22Rv1 (cell line): ENCODE measurements at regions not wholly inside any gene's neighbourhood (a gene's known extent, or its start where the extent isn't known, plus 50 kb on each side); places are given as distances from the start of the nearest gene placed in this dataset.

Experiments
- H3K27ac ChIP-seq: fragments of 450-650 bp; 2 replicates; pipeline ENCODE4 v1.5.1; 2017
- ZFX ChIP-seq: fragments of 450-650 bp; IDR thresholded peaks from 2 replicates; pipeline ENCODE4 v1.6.1; 2017; ENCODE audit warnings: antibody characterized with exemption, borderline replicate concordance
- TF ChIP-seq, protein P1 (sequence below): fragments of 450-650 bp; IDR thresholded peaks from 2 replicates; pipeline ENCODE4 v1.5.1; 2017; ENCODE audit warnings: mild to moderate bottlenecking

DNA sequence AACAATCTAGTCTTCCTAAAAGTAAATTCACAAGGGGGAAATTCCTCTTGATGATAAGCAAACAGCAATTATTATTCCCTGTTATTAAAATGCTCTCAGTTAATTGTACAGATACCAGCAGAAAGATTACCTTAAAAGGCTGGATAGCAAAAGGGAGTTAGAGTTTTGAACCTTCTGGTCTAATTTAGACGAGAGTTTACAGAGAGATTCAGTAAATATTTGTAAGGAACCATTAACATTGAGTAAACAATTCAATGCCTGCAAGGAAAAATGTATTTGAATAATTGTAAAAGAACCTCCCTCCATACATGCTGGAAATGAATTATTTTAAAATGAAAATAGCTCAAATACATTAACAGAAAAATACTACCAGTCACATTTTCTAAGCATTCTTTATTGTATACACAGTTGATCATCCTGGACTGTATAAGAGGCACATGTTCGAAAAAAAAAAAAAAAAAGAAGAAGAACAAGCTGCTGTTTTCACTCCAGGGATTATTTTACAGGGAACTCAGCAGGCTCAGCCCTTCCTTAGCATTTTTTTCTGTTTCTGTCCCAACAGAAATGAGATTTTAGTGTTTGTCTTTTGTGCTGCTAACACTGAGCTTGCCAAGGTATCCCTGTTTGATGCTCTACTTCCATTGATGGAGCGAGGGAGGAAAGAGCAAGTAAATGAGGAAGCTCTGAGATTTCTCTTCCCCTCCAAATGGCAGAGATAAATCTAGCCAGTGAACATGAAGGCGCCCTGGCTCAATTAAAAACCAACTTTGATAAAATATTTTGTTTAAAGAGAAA is 141.1 kb downstream of the ENC1 start:
- no peak for TF ChIP-seq ZFX
- TF ChIP-seq, protein P1, sequence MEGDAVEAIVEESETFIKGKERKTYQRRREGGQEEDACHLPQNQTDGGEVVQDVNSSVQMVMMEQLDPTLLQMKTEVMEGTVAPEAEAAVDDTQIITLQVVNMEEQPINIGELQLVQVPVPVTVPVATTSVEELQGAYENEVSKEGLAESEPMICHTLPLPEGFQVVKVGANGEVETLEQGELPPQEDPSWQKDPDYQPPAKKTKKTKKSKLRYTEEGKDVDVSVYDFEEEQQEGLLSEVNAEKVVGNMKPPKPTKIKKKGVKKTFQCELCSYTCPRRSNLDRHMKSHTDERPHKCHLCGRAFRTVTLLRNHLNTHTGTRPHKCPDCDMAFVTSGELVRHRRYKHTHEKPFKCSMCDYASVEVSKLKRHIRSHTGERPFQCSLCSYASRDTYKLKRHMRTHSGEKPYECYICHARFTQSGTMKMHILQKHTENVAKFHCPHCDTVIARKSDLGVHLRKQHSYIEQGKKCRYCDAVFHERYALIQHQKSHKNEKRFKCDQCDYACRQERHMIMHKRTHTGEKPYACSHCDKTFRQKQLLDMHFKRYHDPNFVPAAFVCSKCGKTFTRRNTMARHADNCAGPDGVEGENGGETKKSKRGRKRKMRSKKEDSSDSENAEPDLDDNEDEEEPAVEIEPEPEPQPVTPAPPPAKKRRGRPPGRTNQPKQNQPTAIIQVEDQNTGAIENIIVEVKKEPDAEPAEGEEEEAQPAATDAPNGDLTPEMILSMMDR, result no peak
- H3K27ac ChIP-seq, result peak overlapping the region; percentile 86

DNA sequence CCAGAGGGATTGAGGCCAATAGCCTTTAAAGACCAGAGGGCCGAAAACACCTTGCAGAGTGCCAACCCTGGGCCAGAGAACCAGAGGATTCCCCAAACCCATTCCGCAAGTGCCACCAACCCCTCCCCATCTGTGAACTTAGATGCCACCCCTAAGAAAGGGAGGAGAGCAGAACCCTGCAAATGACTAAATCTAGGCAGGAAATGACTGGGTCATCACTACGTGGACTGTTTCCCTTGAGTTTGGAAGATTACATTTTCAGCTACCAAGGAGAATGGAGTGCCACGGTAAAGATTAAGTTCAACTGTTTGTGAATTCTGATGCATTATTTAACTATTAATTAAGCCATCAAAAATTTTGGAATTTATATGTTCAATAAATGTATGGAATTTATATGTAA is 142.8 kb downstream of the ENC1 start:
- TF ChIP-seq, protein P1, result no peak
- TF ChIP-seq ZFX, result no peak
- no peak overlapping the region for H3K27ac ChIP-seq

DNA sequence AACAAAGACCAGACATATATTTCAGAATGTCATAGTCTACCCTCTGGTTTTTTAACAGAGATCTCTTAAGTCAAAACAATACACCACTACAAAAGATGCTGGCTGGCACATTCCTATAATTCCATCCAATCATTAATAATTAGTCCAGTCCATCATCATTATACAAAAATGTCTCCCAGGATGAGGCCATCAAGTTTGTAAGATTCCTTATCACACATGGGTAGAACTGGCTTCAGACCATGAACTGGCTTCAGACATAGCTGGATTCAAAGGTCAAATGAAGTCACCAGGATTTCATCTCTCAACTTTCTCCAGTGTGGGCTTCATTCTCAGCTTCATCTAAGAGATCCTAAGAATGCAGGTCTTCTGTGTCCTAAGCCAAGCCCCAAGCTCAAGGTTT is 147.1 kb downstream of the ENC1 start:
- no peak overlapping the region for H3K27ac ChIP-seq
- no peak for TF ChIP-seq ZFX
- TF ChIP-seq, protein P1, result no peak

DNA sequence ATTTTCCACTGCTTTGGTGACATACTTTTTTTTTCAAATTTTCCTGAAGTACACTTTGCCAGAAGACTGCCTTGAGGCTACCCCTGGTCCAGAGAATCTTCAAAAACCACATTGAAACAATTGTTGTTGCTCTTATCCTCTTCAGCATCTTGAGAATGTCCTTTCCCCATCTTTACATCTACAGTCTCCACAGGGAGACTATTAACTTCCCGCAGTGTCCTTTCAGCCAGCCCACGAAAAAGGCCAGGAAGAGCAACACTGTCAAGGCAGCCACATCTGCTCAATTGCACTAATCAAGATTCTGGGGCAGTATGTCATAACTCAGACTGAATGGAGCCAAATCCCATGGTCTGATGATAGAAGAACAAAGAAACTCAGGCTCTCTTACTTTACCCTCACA is 148.3 kb downstream of the ENC1 start:
- TF ChIP-seq, protein P1, result no peak
- no peak for TF ChIP-seq ZFX
- no peak overlapping the region for H3K27ac ChIP-seq

DNA sequence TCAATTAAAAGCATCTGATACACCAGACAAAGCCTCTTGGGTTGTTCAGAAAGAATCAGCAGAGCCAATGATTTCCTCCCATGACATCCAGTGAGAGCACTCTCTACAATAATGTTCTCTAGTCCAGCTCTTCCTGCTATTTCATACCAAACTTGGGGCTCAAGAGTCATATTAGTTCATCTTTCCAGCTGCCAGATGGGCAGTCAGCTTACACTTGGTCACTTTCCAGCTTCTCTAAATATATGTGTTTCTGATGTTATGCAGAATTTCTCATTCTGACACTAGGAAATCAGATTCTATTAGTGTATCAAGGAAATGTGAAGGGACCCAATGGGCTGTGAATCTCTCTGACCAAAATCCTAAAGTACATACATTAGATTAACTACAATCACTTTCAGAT is 148.9 kb downstream of the ENC1 start:
- H3K27ac ChIP-seq, result no peak overlapping the region
- no peak for TF ChIP-seq ZFX
- TF ChIP-seq, protein P1, result no peak

DNA sequence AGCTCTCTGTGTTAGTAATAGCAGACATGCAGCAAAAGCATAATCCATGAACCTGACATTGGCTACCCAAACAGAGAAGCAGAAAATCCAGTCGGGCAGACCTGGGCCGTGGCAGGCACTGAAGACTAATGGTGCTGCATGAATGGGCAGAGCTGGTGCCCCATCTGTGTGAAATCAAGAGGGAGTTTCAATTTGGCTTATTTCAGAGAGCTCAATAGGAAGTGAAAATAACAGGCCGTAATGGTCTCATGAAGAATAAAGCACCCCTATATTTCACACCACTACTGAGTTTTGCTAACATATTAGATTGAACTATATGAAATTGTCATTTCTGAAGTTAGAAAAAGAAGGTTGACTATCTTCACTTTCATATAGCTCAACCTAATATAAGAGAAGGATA is 149.7 kb downstream of the ENC1 start:
- TF ChIP-seq ZFX, result no peak
- TF ChIP-seq, protein P1, result no peak
- H3K27ac ChIP-seq, result no peak overlapping the region

DNA sequence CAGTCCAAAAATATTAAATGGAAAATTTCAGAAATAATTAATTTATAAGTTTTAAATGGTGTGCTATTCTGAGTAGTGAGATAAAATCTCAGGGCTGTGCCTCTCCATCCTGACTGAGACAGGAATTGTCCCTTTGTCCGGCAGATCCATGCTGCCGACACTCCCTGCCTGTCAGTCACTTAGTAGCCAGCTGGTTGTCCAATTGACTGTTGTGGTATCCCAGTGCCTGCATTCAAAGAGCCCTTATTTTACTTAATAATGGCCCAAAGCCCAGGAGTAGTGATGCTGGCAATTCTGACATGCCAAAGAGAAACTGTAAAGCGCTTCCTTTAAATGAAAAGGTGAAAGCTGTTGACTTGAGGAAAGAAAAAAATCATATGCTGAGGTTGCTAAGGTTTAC is 157.5 kb downstream of the ENC1 start:
- TF ChIP-seq, protein P1, result no peak
- TF ChIP-seq ZFX, result no peak
- H3K27ac ChIP-seq, result no peak overlapping the region
